HG03064 (cell line): ENCODE measurements at regions not wholly inside any gene's neighbourhood (a gene's known extent, or its start where the extent isn't known, plus 50 kb on each side); places are given as distances from the start of the nearest gene placed in this dataset.
"Not testable (repeated sequence)": the region's sequence is repeated elsewhere in the genome, so short reads cannot be mapped to it uniquely, and the experiment has no call there.

Experiments
- ATAC-seq: cut with Tn5 transposase; IDR thresholded peaks from one replicate; pipeline ENCODE4 v1.9.1; 2021; ENCODE audit warnings: low read depth; ENCODE audit not compliant: unreplicated experiment

DNA sequence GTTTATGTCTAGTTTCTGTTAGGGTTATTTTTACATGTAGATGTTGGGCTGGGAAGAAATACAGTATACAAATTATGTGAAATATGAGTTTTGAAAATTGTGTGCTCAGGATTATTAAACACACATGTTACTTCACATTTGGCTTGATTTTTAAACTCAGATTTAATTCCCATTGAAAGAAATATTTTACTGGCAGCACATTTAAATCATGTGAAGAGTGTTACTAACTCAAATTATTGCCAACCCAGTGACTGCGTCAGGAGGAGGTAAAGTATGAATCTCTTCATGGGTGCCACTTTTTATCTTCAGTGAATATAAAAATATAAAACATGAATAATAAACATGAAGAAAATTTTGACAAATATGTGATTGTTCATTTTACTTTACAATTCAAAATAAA lies 457.5 kb upstream of the CCDC179 start:
- ATAC-seq: no peak

GRCh38 chr11:23318670-23319069 lies 458.4 kb upstream of the CCDC179 start:
- ATAC-seq: no peak

- ATAC-seq: no peak
These were observed 459.9 kb upstream of the CCDC179 start for GRCh38 chr11:23320131-23320530.

DNA sequence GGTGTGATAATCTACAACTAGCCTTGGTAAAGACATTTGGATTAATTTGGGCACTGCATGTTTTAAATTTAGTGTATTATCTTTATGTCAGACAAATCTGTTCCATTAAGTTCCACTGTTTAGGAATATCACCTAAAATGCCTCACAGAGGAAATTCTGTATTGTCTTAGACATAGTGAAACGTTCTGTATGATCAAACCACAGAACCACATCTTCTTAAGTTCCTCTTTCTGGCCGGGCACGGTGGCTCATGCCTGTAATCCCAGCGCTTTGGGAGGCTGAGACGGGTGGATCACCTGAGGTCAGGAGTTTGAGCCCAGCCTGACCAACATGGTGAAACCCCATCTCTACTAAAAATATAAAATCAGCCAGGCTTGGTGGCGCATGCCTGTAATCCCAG lies 475.3 kb upstream of the CCDC179 start:
- not testable (repeated sequence) for ATAC-seq

DNA sequence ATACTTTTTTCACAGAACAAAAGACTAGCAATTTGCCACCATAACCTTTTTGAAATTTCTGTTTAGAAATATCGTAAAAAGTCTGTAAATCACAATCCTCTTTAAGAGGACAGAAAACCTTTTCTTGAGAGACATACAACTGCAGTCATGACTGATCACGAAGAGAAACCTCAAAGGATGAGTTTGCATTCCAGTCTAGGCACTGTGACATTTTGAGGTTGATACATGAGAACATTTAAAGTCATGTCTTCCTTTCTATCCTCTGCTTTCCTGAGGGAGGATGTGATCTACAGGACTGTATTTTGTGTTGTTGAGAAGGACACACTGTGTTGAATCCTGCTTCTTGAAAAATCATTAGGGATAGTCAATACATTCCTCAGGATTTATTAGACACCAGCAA lies 476.7 kb upstream of the CCDC179 start:
- no peak for ATAC-seq

GRCh38 chr11:23353611-23354010 lies 493.3 kb upstream of the CCDC179 start:
- ATAC-seq: no peak

- ATAC-seq: no peak
These were observed 499.0 kb upstream of the CCDC179 start for GRCh38 chr11:23359297-23359696.

DNA sequence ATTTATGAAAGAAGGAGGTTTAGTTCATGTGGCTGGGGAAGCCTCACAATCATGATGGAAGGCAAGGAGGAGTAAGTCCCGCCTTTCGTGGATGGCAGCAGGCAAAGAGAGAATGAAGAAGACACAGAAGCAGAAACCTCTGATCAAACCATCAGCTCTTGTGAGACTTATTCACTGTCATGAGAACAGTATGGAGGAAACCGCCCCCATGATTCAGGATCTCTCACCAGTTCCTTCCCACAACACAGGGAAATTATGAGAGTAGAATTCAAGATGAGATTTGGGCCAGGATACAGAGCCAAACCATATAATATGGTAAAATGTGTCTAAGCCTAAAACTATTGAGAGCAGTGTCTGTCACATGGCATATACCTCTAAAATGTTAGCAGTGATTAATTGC lies 503.8 kb upstream of the CCDC179 start:
- no peak for ATAC-seq

DNA sequence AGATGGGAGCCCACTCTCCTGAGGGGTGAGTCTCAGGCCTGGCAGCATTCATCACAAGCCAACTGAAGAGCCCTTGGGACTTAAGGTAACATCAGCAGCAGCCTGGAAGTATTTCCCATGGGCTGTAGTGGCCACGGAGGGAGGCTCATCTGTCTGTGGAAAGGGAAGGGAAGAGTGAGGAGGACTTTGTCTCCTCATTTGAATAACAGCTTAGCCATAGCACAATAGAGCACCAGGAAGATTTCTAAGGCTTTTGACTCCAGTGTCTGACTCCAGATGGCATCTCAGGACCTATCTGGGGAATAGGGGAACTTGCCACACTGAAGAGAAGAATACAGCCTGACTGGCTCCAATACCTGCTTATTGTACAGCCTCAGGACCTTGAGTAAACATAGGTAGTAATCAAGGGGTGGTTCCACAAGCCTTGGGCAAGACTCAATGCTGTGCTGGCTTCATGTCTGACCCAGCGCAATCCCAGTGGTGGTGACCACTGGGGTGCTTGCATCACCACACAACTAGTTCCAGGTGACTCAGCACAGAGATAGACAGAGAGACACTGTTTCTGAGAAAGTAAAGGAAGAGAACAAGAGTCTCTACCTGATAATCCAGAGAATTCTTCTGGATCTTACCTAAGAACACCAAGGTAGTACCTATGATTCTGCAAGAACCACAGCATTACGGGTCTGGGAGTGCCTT lies 510.5 kb upstream of the CCDC179 start:
- no peak for ATAC-seq

GRCh38 chr11:23377909-23378308 lies 517.6 kb upstream of the CCDC179 start:
- no peak for ATAC-seq

DNA sequence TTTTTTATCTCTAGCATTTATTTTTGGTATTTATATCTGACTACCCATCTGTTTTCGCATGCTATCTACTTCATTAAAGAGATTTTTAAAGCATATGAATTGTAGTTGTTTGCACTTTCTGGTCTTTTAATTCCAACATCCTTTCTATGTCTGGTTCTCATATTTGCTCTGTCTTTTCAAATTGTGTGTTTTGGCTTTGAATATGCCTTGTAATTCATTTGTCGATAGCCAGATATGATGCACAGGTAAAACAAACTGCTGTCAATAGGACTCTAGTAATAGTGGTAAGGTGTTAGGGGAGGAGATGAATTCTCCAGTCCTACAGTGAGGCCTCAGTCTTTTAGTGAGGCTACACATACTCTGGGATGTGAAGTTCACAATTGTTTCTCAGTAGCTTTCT lies 530.8 kb upstream of the CCDC179 start:
- ATAC-seq: no peak

DNA sequence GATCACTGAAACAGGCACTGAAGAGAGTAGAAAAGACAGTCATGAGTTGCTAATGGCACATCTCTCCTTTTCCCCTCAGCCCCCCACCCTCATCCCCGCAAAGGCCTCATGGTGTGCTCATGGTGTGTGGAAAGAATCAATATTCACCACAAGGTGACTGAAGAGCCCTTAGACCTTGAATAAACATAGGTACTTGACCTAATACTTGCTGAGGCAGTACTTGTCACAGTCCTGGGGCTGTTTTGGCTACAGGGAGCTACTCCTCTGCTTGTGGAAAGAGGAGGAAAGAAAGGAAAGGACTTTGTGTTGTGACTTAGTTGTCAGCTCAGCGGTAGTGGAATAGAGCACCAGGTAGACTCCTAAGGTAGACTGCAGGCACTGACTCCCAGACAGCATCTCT lies 537.8 kb upstream of the CCDC179 start:
- ATAC-seq: no peak

GRCh38 chr11:23399995-23400394 lies 539.7 kb upstream of the CCDC179 start:
- ATAC-seq: no peak

GRCh38 chr11:23403210-23404185 lies 543.2 kb upstream of the CCDC179 start:
- ATAC-seq: no peak

GRCh38 chr11:23404225-23405160 lies 544.2 kb upstream of the CCDC179 start:
- no peak for ATAC-seq

DNA sequence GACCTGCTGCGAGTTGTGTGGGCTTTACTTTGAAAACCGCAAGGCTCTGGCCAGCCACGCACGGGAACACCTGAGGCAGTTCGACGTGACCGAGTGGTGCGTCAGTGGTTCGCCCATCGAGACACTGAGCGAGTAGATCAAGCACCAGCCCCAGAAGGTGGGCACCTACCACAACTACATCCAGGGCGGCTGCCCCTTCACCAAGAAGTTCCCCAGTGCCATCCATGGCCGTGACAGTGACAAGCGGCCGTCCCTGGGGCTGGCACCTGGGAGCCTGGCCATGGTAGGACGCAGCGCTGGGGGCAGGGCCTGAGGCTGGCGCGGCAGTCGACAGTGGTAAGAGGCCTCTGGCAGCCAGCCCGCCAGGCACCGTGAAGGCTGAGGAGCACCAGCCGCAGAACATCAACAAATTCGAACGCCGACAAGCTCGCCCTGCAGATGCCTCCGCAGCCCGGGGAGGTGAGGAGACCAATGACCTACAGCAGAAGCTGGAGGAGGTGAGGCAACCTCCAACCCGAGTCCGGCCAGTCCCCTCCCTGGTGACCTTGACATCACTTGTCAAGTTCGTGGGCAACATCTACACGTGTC lies 545.2 kb upstream of the CCDC179 start:
- no peak for ATAC-seq

DNA sequence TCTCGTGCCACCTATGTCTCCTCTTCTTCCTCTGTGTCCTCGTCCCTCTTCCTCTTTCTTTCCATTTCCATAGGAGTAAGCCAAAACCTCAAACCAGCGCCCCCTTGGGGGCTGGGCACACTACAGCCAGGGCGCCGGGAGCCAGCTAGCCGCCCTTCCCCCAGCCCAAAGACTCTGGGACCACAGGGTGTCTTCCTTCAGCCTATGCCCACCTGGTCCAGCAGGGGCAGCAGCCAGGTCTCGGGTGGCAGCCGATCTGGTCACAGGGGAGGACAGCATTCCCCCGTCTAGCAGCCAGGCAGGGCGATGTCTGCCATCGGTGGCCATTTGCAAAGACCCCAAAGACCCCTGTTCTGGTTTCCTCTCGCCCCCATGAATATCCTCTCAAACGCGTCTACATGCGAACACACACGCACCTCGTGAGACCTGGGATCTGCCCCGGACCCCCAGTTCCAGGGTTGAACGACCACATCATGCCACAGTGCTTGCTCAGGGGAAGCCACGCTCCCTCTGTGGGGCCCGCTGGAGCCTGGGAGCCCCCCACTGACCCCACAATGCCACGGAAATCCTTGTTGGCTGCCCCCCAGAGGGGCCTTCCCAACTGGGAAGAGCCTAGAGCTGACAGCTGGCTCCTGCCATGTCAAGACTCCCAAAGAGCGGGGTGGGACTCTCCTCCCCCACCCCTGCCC lies 546.0 kb upstream of the CCDC179 start:
- ATAC-seq: no peak

DNA sequence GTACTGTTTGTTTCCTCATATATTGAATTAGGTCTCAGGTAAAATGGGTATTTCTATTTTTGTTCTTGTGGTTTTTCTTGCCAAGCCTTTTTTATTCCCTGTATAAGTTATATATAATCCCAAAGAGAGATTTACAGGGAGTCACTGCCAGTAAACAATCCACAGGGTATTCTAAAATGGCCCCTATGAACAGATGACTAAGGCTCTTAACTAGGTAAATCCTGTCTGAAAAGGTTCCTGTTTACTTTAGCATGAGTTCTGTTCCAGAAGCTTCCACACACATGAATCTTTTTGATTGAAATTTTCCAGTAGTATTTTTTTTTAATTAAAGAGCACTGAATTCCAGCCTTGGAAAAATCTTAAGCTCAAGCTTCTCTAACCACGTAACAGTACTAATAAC lies 552.8 kb upstream of the CCDC179 start:
- no peak for ATAC-seq

- no peak for ATAC-seq
These were observed 562.8 kb upstream of the CCDC179 start for GRCh38 chr11:23423104-23423503.

DNA sequence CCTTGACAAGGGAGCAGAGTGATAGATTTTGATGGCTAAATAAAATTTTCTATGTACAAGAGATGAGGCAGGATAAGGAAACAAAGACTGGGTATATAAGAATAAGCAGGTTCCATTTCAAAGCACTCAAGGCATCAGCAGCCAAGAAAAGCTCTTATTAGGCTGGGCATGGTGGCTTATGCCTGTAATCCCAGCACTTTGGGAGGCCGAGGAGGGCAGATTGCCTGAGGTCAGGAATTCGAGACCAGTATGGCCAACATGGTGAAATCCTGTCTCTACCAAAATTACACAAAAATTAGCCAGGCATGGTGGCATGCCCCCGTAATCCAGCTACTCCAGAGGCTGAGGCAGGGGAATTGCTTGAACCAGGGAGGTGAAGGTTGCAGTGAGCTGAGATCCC lies 563.4 kb upstream of the CCDC179 start:
- no peak for ATAC-seq
